ENCODE measurements at regions not wholly inside any gene's neighbourhood (a gene's known extent, or its start where the extent isn't known, plus 50 kb on each side); places are given as distances from the start of the nearest gene placed in this dataset.
A peak's percentile ranks its signal among the peaks of the same experiment; 100 is the strongest.

DNA sequence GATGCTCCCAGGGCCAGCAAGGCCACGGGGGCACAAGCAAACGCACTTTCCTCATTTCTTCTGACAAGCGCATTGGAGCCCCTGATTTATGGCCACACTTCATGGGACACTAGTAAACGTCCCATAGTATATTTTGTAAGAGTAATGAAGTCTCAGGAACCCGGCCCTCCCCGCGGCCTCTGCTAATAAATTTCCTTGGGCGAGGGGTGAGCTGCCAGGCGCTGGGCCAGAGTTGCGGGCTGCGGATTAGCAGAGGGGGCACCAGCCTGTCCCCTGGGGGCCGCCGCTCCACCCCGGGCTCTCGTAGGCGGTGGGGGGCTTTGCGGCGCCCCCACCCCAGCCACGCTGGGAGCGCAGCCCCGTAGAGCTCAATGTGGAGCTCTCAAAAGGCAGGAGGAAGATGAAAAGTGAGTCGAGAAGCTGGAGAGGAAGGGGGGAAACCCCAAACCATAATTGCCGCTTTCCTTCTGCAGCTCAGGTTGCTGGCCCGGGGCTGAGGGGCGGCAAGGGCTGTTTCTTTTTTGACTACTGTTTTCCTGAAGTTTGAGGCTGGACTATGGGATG is 173.6 kb downstream of the CDC5L start:
- Histone ChIP-seq H3K27me3 (peaks cover 0 to 16% (median 0%) of the 10 kb centered on the region in 4 donors), H3K4me3 (peak overlapping the region in 1 of 4 donors; percentile 39), H3K9me3 (no peaks in the 10 kb centered on the region), H3K36me3 (no peaks in the 10 kb centered on the region), H3K27ac (no peak overlapping the region), H3K4me1 (peaks cover 0 to 41% (median 14%) of the 10 kb centered on the region in 3 donors)
- intact Hi-C loops (cut with DNase I) = no loop called here
- DNase-seq = no peak
- TF ChIP-seq, protein P1, sequence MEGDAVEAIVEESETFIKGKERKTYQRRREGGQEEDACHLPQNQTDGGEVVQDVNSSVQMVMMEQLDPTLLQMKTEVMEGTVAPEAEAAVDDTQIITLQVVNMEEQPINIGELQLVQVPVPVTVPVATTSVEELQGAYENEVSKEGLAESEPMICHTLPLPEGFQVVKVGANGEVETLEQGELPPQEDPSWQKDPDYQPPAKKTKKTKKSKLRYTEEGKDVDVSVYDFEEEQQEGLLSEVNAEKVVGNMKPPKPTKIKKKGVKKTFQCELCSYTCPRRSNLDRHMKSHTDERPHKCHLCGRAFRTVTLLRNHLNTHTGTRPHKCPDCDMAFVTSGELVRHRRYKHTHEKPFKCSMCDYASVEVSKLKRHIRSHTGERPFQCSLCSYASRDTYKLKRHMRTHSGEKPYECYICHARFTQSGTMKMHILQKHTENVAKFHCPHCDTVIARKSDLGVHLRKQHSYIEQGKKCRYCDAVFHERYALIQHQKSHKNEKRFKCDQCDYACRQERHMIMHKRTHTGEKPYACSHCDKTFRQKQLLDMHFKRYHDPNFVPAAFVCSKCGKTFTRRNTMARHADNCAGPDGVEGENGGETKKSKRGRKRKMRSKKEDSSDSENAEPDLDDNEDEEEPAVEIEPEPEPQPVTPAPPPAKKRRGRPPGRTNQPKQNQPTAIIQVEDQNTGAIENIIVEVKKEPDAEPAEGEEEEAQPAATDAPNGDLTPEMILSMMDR (IDR thresholded peaks at IDR 0.05) = no peak
- TF ChIP-seq POLR2A (IDR thresholded peaks at IDR 0.05) = no peak
- WGBS, 2 donors = 34 to 64% methylated on average over 7 to 9 of the region's 25 CpGs

DNA sequence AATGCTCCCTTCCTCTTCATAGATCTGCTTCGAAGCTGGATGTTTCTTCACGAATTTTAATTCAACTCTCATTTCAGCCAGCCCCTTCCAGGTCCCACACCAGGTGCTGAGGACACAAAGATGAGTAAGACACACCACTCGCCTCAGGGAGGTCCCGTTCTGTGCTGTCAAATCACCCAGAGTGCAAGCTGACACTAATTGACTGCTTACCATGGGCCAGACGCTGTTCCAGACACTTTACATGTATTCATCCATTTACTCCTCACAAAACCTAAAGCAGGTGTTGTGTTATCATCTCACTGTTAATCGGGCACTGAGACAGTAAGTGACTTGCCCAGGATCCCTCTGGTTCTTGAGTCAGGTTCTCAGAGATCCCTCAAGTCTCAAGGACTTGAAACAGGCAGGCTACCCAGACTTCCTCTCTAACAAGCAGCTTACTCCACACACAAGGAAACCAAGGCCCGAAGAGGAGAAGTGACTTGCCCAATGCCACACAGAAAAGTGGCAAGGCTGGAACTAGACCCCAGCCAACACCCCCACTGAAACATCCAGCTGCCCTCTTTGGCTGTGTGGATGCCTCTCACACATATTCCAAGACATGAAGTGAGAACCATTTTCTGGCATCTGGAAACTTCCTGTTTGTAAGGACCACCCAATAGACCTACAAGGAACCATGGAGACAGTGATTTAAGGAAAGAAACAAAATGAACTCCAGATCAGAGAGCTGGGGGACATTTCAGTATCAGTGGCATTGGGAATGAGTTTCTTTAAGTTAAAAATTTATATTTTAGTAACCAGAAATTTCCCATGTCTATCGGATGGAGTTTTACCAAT is 174.5 kb downstream of the CDC5L start:
- H3K27me3 ChIP-seq = peaks cover 0 to 16% (median 0%) of the 10 kb centered on the region in 4 donors
- no peaks in the 10 kb centered on the region for H3K36me3 ChIP-seq
- DNase-seq = no peak
- TF ChIP-seq, protein P1 (IDR thresholded peaks at IDR 0.05) = no peak
- TF ChIP-seq POLR2A (IDR thresholded peaks at IDR 0.05) = no peak
- 67 to 68% methylated on average over 7 of the region's 8 CpGs for WGBS, 2 donors
- H3K27ac ChIP-seq = no peak overlapping the region
- no peaks in the 10 kb centered on the region for H3K9me3 ChIP-seq
- peaks cover 0 to 41% (median 14%) of the 10 kb centered on the region in 3 donors for H3K4me1 ChIP-seq
- no peak overlapping the region for H3K4me3 ChIP-seq
- intact Hi-C loops (cut with DNase I) = no loop called here

DNA sequence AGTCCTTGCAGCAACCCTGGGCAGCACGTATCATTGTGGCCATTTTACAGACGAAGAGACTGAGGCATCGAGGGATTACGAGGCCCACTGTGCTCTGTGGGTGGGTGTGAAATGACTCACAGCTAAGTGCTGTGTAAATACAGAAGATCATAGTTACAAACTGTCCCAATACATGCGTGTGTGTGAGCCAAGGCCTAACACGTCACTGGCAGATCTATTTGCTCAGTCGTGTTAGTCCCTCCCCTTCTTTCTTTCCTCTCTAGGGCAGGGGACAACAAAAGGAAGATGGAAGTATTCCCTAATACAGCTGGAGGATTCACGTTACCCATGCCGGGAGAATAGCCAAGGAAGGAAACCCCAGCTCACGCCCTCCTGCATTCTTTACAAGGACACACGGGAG is 175.9 kb downstream of the CDC5L start:
- Histone ChIP-seq H3K27me3 (peaks cover 0 to 16% (median 0%) of the 10 kb centered on the region in 4 donors), H3K36me3 (no peaks in the 10 kb centered on the region), H3K4me1 (peaks cover 0 to 37% (median 14%) of the 10 kb centered on the region in 3 donors), H3K27ac (peak overlapping the region in 2 of 4 donors; percentile 8 to 30), H3K4me3 (no peak overlapping the region), H3K9me3 (no peaks in the 10 kb centered on the region)
- intact Hi-C loops (cut with DNase I) = no loop called here
- WGBS, 2 donors = 23 to 41% methylated on average over 8 to 11 of the region's 11 CpGs
- no peak for TF ChIP-seq POLR2A (IDR thresholded peaks at IDR 0.05)
- TF ChIP-seq, protein P1 (IDR thresholded peaks at IDR 0.05) = no peak
- DNase-seq = no peak

DNA sequence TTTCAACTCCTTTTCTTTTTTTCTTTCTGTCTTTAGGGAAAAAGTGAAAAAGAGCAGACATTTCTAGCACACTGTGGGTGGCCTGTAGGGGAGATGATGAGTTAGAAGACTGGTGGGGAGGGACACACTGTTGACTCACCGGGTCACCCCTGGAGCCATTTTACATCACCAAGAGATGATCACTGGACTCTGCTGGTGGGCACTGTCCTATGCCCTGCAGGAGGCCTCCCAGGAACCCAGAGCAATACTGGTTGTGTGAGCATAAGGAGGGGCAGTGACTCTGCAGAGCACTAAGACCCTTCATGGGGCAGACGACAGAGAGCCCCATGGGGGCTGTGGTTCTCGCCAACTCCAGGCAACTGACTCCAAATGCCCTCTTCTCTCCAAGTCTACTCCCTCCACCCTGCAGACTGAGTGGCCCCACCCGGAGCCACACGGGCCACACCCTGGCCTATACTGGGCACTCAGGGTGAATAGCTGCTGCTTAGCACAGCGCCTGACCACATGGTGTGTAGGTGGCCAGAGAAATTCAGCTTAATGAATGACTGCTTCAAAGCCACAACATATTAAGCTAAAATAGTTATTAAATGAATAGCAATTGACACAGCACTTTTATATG is 177.5 kb downstream of the CDC5L start:
- peaks cover 0 to 30% (median 5%) of the 10 kb centered on the region in 3 donors for H3K4me1 ChIP-seq
- intact Hi-C loops (cut with DNase I) = no loop called here
- WGBS, 2 donors = 81 to 85% methylated on average over 6 of the region's 6 CpGs
- no peaks in the 10 kb centered on the region for H3K9me3 ChIP-seq
- no peaks in the 10 kb centered on the region for H3K36me3 ChIP-seq
- peaks cover 0 to 16% (median 0%) of the 10 kb centered on the region in 4 donors for H3K27me3 ChIP-seq
- H3K4me3 ChIP-seq = no peak overlapping the region
- no peak for TF ChIP-seq POLR2A (IDR thresholded peaks at IDR 0.05)
- TF ChIP-seq, protein P1 (IDR thresholded peaks at IDR 0.05) = no peak
- no peak overlapping the region for H3K27ac ChIP-seq
- no peak for DNase-seq

DNA sequence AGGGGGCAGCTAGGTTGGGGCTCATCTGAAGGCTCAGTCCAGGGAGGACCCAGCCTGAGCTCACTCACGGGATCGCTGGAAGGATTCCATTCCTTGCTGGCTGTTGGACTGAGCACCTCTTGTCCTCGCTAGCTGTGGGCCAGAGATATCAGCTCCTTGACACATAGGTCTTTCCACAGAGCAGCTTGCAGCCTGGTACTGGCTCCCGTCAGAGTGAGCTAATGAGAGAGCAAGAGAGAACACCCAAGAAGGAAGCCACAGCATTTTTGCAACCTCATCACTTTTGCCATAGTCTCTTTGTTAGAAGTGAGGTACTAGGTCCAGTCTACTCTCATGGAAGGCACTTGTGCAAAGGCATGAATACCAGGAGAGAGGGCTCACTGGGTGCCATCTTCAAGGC is 179.9 kb downstream of the CDC5L start:
- H3K27ac ChIP-seq = no peak overlapping the region
- H3K9me3 ChIP-seq = no peaks in the 10 kb centered on the region
- no peak for DNase-seq
- no peak overlapping the region for H3K4me3 ChIP-seq
- H3K36me3 ChIP-seq = no peaks in the 10 kb centered on the region
- no peaks in the 10 kb centered on the region for H3K27me3 ChIP-seq
- intact Hi-C loops (cut with DNase I) = no loop called here
- peaks cover 0 to 21% (median 0%) of the 10 kb centered on the region in 3 donors for H3K4me1 ChIP-seq
- no peak for TF ChIP-seq POLR2A (IDR thresholded peaks at IDR 0.05)
- TF ChIP-seq, protein P1 (IDR thresholded peaks at IDR 0.05) = no peak
- WGBS, 2 donors = 79 to 81% methylated on average over 3 of the region's 4 CpGs
